CD14-positive monocyte (primary cell): ENCODE measurements at regions not wholly inside any gene's neighbourhood (a gene's known extent, or its start where the extent isn't known, plus 50 kb on each side); places are given as distances from the start of the nearest gene placed in this dataset.

ENCODE experiments used
- DNase-seq, 3 donors: peaks; one replicate each; pipeline ENCODE4 v3.0.0-alpha.2; 2011 to 2022
- H2AFZ ChIP-seq: 2 replicates; pipeline ENCODE4 v1.6.0; 2012; ENCODE audit warnings: mild to moderate bottlenecking, low read depth, low read length, inconsistent platforms; ENCODE audit not compliant: insufficient read depth, poor library complexity, severe bottlenecking
- H3K27ac ChIP-seq, 2 donors: 1 replicate in 1 of 2; 2 replicates in 1 of 2; pipeline ENCODE4 v1.5.1; 2012 to 2013; ENCODE audit warnings: low read length in 2 of 2, control low read depth in 1 of 2, inconsistent platforms in 1 of 2, low read depth in 1 of 2, mild to moderate bottlenecking in 1 of 2
- H3K27me3 ChIP-seq, 2 donors: one replicate each; pipeline versions ENCODE4 v1.6.0 to v1.6.1; 2011 to 2013; ENCODE audit warnings: low read length in 2 of 2; ENCODE audit not compliant: control insufficient read depth in 2 of 2, insufficient read depth in 2 of 2
- H3K36me3 ChIP-seq, 2 donors: replicated peaks in 1 of 2; 1 replicate in 1 of 2; 2 replicates in 1 of 2; pipeline versions ENCODE4 v1.5.1 to v1.6.1; 2012 to 2013; ENCODE audit warnings: low read length in 2 of 2, control low read depth in 1 of 2, inconsistent platforms in 1 of 2, mild to moderate bottlenecking in 1 of 2; ENCODE audit not compliant: insufficient read depth in 2 of 2, control insufficient read depth in 1 of 2
- H3K4me1 ChIP-seq, 2 donors: 1 replicate in 1 of 2; 2 replicates in 1 of 2; pipeline versions ENCODE4 v1.5.1 to v1.6.1; 2012 to 2013; ENCODE audit warnings: low read length in 2 of 2, control low read depth in 1 of 2, inconsistent platforms in 1 of 2, mild to moderate bottlenecking in 1 of 2, moderate library complexity in 1 of 2; ENCODE audit not compliant: insufficient read depth in 2 of 2, control insufficient read depth in 1 of 2
- H3K4me2 ChIP-seq: replicated peaks from 2 replicates; pipeline ENCODE3; 2012; ENCODE audit warnings: low read length, moderate library complexity, mild to moderate bottlenecking; ENCODE audit not compliant: poor library complexity, severe bottlenecking; ENCODE audit errors: extremely low read depth
- H3K4me3 ChIP-seq, 3 experiments: fragments of 200-600 bp in 1 of 3; sonication (generic) in 1 of 3; replicated peaks in 1 of 3; 1 replicate in 2 of 3; 2 replicates in 1 of 3; pipeline ENCODE4 v1.5.1; 2011 to 2013; ENCODE audit warnings: low read length in 3 of 3, mild to moderate bottlenecking in 3 of 3, control low read depth in 2 of 3, low read depth in 2 of 3, inconsistent platforms in 1 of 3, moderate library complexity in 1 of 3
- H3K79me2 ChIP-seq: 2 replicates; pipeline ENCODE4 v1.6.0; 2012; ENCODE audit warnings: mild to moderate bottlenecking, control low read depth, inconsistent platforms, low read length, moderate library complexity; ENCODE audit not compliant: insufficient read depth
- H3K9ac ChIP-seq: 2 replicates; pipeline ENCODE4 v1.6.0; 2017; ENCODE audit warnings: low read length, mild to moderate bottlenecking; ENCODE audit not compliant: insufficient read depth, poor library complexity, severe bottlenecking
- H3K9me3 ChIP-seq, 2 donors: replicated peaks in 1 of 2; 1 replicate in 1 of 2; 2 replicates in 1 of 2; pipeline versions ENCODE4 v1.5.1 to v1.6.1; 2012 to 2013; ENCODE audit warnings: low read length in 2 of 2, control low read depth in 1 of 2; ENCODE audit not compliant: control insufficient read depth in 1 of 2, insufficient read depth in 1 of 2
- H4K20me1 ChIP-seq: 2 replicates; pipeline ENCODE4 v1.6.0; 2012; ENCODE audit warnings: mild to moderate bottlenecking, low read length, control low read depth, moderate library complexity; ENCODE audit not compliant: insufficient read depth
- H3K27ac Mint-ChIP-seq, 7 donors: one replicate each; pipeline ENCODE4 v1.8.0; 2020; ENCODE audit warnings: mild to moderate bottlenecking in 7 of 7, mixed read lengths in 7 of 7, moderate library complexity in 6 of 7, inconsistent platforms in 2 of 7
- H3K27me3 Mint-ChIP-seq, 3 donors: one replicate each; pipeline ENCODE4 v1.8.0; 2021 to 2022; ENCODE audit warnings: low read depth in 3 of 3, mild to moderate bottlenecking in 3 of 3, mixed read lengths in 3 of 3, moderate library complexity in 3 of 3, inconsistent platforms in 1 of 3
- H3K36me3 Mint-ChIP-seq, 2 donors: one replicate each; pipeline ENCODE4 v1.8.0; 2020; ENCODE audit warnings: mixed read lengths in 2 of 2, inconsistent platforms in 1 of 2, mild to moderate bottlenecking in 1 of 2
- H3K4me1 Mint-ChIP-seq: one replicate; pipeline ENCODE4 v1.8.0; 2020; ENCODE audit warnings: mild to moderate bottlenecking, mixed read lengths
- H3K4me3 Mint-ChIP-seq, 2 donors: one replicate each; pipeline ENCODE4 v1.8.0; 2020; ENCODE audit warnings: mild to moderate bottlenecking in 2 of 2, mixed read lengths in 2 of 2, moderate library complexity in 1 of 2
- H3K9me3 Mint-ChIP-seq, 7 donors: one replicate each; pipeline ENCODE4 v1.8.0; 2020 to 2022; ENCODE audit warnings: mixed read lengths in 7 of 7, mild to moderate bottlenecking in 6 of 7, moderate library complexity in 6 of 7, inconsistent platforms in 2 of 7
- CTCF ChIP-seq: fragments of 200-600 bp; IDR thresholded peaks from one replicate; pipeline ENCODE4 v1.8.0; 2022; ENCODE audit warnings: antibody characterized with exemption, mild to moderate bottlenecking
- WGBS: methylation state at CpG from one replicate; pipeline ENCODE4 v1.1.5; 2013; ENCODE audit warnings: missing lambda C conversion rate; ENCODE audit not compliant: insufficient coverage; 5-methylcytosine and 5-hydroxymethylcytosine counted together
- intact Hi-C, 2 donors: fragments of 100-400 bp; cut with micrococcal nuclease; formaldehyde crosslinking; loops; one replicate each; pipeline versions ENCODE4 v1.15.0 to v1.15.1; 2023

GRCh38 chr18:34049511-34049910, 175.2 kb downstream of the NOL4 start:
- intact Hi-C loops = no loop called here
- Histone ChIP-seq H3K9ac (no peak overlapping the region), H3K4me2 (no peak overlapping the region), H4K20me1 (no peaks in the 10 kb centered on the region), H3K27ac (no peak overlapping the region), H3K4me1 (no peaks in the 10 kb centered on the region), H3K9me3 (no peaks in the 10 kb centered on the region), H3K4me3 (no peak overlapping the region), H2AFZ (no peak overlapping the region), H3K79me2 (no peaks in the 10 kb centered on the region), H3K36me3 (no peaks in the 10 kb centered on the region), H3K27me3 (no peaks in the 10 kb centered on the region)
- no peak for TF ChIP-seq CTCF
- H3K9me3 Mint-ChIP-seq = peaks cover 0 to 2% (median 0%) of the 10 kb centered on the region in 7 donors
- no CpG with 5 or more reads among the region's 3 CpGs for WGBS
- H3K4me3 Mint-ChIP-seq = no peak overlapping the region
- H3K27me3 Mint-ChIP-seq = no peaks in the 10 kb centered on the region
- no peaks in the 10 kb centered on the region for H3K4me1 Mint-ChIP-seq
- no peak overlapping the region for H3K27ac Mint-ChIP-seq
- no peak for DNase-seq
- no peaks in the 10 kb centered on the region for H3K36me3 Mint-ChIP-seq

GRCh38 chr18:34048423-34048822, 176.3 kb downstream of the NOL4 start:
- Histone ChIP-seq H3K27ac (no peak overlapping the region), H3K4me2 (no peak overlapping the region), H3K27me3 (no peaks in the 10 kb centered on the region), H4K20me1 (no peaks in the 10 kb centered on the region), H3K9ac (no peak overlapping the region), H2AFZ (no peak overlapping the region), H3K79me2 (no peaks in the 10 kb centered on the region), H3K4me3 (no peak overlapping the region), H3K4me1 (no peaks in the 10 kb centered on the region), H3K36me3 (no peaks in the 10 kb centered on the region), H3K9me3 (no peaks in the 10 kb centered on the region)
- Mint-ChIP-seq H3K36me3 (no peaks in the 10 kb centered on the region), H3K4me1 (no peaks in the 10 kb centered on the region), H3K27ac (no peak overlapping the region), H3K4me3 (no peak overlapping the region), H3K27me3 (peaks cover 0 to 1% (median 0%) of the 10 kb centered on the region in 3 donors), H3K9me3 (peaks cover 0 to 2% (median 0%) of the 10 kb centered on the region in 7 donors)
- intact Hi-C loops = no loop called here
- WGBS = no CpG with 5 or more reads among the region's 3 CpGs
- TF ChIP-seq CTCF = no peak
- DNase-seq = no peak
